GM04504 (cell line): ENCODE measurements at regions not wholly inside any gene's neighbourhood (a gene's known extent, or its start where the extent isn't known, plus 50 kb on each side); places are given as distances from the start of the nearest gene placed in this dataset.
"Not testable (repeated sequence)": the region's sequence is repeated elsewhere in the genome, so short reads cannot be mapped to it uniquely, and the experiment has no call there.

Experiments used
- DNase-seq: peaks from one replicate; pipeline ENCODE4 v3.0.0-alpha.2; 2012; ENCODE audit warnings: low read depth

- not testable (repeated sequence) for DNase-seq
These were observed 51.5 kb downstream of the VPREB1 start for GRCh38 chr22:22296047-22296446.

DNA sequence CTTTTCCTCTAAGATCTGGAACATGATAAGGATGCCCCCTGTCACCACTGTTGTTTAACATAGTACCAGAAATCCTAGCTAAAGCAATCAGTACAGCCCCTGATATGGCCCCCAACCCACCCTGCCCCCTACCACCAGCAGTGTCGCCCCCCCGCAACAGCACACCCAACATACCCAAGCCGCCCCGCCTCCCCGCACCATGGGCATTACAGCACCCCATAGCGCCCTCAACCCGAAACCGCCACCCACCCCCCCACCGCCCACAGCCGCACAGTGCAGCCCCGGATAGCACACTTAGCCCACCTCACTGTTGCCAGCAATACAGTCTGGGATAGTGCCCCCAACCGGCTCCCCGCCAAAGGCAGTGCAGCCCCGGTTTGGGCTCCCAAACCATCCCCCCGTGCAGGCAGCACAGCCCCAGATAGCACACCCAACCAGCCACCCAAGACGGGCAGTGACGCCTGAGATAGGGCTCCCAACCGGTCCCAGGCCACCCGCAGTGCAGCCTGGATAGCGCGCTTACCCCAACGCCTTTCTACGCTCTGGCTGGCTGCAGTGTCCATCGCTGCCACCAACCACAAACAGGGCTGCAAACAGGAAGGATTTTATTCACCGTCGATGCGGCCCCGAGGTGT, 52.7 kb downstream of the VPREB1 start:
- DNase-seq: peak; percentile 3

DNA sequence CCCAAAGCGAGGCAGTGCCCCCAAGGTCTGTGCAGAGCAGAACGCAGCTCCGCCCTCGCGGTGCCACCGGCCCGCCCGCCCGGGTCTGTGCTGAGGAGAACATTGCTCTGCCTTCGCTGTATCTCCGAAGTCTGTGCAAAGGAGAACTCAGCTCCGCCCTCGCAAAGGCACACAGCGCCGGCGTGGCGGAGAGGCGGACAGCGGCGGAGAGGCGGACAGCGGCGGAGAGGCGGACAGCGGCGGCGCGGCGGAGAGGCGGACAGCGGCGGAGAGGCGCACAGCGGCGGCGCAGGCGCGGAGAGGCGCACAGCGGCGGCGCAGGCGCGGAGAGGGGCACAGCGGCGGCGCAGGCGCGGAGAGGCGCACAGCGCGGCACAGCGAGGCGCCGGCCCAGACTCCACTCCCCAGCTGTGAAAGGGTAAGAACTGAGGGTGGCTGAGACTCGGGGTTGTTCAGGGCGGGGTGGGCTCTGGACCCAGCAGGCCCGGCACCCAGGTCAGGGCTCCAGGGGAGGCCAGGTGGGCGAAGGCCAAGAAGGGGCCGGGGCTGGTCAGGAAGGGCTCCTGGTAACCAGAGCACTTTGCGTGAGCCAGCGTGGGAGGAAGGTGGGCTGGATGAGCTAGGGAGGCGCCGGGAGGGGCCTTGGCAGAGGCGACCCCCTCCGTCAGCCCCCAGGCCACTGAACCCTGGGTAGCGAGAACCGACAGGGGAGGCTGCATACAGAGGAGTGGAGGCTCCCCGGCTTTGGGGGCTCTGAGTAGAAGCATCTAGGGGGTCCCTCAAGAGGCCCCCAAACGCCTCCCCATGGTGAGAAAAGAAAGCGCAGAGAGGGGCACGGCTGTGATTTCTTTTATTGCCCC, 53.4 kb downstream of the VPREB1 start:
- DNase-seq: peak; percentile 22

- not testable (repeated sequence) for DNase-seq
These were observed 54.0 kb downstream of the VPREB1 start for GRCh38 chr22:22298654-22299009.

- DNase-seq: not testable (repeated sequence)
These were observed 55.9 kb downstream of the VPREB1 start for GRCh38 chr22:22300511-22300910.

DNA sequence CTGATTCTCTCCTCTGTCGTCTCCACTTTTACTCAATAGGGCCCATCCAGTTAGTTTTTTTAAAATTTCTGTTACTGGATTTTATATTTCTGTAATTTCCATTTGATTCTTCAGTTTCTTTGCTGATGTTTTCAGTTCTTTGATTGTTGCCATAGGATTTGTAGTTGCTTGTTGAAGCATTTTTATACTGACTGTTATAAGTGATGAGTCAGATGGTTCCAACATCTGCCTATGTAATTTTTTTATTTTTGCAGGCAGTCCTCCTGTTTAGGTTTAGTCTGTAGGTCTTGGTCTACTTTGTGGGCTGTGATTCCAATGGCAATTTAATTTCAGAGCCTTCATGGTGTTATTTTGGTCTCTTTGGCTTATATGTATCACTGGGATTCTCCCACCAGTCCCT, 56.4 kb downstream of the VPREB1 start:
- not testable (repeated sequence) for DNase-seq

GRCh38 chr22:22316589-22316988, 72.0 kb downstream of the VPREB1 start:
- no peak for DNase-seq

GRCh38 chr22:22318723-22319465, 74.3 kb downstream of the VPREB1 start:
- no peak for DNase-seq

DNA sequence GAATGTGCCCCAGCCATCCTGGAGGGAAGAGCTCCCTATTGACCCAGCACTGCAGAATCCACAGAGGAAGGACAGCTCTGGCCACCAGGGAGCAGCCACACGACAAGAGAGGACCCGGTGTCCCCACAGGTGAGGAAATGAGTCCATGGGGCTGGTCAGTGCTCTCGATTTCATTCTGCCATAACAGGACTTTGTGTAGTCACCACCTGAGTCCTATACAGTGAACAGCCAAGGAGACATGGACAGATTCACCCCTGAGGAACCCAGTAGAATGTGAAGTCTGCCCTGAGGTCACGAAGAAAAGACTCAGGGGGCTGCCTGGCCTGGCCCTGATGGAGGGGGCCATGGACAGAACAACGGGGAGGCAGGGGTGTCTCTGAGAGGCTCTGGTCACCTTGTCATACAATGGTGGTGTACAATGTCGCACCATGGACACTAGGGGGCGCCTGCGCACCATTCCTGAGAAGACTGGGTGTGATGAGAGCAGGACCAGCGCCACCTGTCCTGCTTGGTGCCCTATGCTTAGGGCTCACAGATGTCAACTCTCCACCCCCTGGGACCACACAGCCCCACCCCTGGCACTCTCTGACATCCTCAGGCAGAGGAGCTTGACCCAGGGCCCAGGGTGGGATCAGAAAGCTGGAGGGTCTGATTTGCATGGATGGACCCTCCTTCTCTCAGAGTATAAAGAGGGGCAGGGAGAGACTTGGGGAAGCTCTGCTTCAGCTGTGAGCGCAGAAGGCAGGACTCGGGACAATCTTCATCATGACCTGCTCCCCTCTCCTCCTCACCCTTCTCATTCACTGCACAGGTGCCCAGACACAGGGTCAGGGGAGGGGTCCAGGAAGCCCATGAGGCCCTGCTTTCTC, 77.4 kb downstream of the VPREB1 start:
- peak; percentile 25 for DNase-seq

DNA sequence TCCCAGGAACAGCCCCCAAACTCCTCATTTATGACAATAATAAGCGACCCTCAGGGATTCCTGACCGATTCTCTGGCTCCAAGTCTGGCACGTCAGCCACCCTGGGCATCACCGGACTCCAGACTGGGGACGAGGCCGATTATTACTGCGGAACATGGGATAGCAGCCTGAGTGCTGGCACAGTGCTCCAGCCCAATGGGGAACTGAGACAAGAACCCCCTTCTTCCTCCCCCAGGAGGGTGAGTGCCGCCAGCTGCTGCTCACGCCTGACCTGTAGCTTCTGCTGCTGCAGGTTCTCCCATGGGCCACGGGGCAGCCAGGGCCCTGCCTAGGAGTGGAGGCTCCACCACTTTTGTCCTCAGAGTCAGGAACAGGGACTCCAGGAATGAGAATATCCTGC, 78.2 kb downstream of the VPREB1 start:
- DNase-seq: no peak

- no peak for DNase-seq
These were observed 83.1 kb downstream of the VPREB1 start for GRCh38 chr22:22327723-22328122.

- DNase-seq: no peak
These were observed 85.2 kb downstream of the VPREB1 start for GRCh38 chr22:22329792-22330191.

DNA sequence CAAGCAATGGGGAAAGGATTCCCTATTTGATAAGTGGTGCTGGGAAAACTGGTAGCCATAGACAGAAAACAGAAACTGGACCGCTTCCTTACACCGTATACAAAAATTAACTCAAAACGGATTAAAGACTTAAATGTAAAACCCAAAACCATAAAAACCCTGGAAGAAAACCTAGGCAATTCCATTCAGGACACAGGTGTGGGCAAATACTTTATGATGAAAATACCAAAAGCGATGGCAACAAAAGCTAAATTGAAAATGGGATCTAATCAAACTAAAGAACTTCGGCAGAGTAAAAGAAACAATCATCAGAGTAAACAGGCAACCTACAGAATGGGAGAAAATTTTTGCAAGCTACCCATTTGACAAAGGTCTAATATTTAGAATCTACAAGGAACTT, 91.1 kb downstream of the VPREB1 start:
- not testable (repeated sequence) for DNase-seq

- DNase-seq: not testable (repeated sequence)
These were observed 91.7 kb downstream of the VPREB1 start for GRCh38 chr22:22336333-22336732.

DNA sequence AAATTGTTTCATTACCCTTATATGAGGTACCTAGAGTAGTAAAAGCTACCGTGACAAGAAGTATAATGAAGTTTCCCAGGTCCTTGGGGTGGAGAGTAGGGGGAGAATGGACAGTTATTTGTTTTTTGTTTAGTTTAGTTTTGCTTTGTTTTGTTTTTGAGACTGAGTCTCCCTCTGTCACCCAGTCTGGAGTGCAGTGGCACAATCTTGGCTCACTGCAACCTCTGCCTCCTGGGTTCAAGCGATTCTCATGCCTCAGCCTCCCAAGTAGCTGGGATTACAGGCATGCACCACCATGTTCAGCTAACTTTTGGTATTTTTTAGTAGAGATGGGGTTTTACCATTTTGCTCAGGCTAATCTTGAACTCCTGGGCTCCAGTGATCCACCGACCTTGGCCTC, 94.2 kb downstream of the VPREB1 start:
- DNase-seq: not testable (repeated sequence)

DNA sequence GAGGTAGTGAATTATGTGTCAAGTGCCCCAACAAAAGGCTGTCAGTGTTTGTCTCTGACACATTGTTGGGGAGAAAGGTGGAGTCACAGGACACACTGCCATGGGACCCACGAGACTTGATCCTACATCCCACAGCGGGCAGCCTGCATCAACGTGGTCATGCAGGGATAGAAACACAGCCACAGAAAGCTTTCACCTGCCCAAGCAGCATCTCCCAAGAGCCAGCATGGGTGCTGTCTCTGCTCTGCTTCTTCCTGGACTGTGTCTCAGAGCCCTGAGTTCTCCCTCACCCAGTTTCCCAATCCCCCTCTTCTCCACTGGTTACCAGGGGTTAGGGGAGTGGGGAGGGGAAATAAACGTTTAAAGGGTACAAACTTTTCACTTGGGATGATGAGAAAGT, 97.2 kb downstream of the VPREB1 start:
- no peak for DNase-seq

- no peak for DNase-seq
These were observed 98.4 kb downstream of the VPREB1 start for GRCh38 chr22:22342697-22343580.

DNA sequence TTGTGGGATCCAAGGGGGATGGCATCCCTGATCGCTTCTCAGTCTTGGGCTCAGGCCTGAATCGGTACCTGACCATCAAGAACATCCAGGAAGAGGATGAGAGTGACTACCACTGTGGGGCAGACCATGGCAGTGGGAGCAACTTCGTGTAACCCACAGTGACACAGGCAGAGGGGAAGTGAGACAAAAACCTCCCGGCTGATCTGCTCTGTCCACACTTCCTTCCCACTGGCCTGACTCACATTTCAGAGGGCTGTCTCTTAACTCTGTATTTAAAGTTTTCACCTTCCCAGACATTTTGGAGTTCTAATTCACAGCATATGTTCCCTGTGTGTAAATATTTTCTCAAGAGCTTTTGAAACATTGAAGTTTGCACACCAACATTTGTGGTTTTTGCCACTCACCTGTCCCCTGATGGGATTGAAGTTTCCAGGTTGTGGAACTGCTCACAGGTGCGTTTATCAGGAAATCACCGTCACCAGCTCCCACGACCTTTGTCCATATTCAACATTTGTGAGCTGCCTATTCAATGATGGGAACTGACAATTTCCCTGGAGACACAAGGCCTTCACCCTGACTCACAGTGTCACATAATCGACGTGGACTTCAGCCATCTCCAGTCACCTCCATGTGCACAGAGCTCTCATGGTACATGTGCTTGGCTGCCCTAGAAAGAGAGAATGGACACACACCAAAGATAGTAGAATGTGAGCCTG, 99.2 kb downstream of the VPREB1 start:
- no peak for DNase-seq

DNA sequence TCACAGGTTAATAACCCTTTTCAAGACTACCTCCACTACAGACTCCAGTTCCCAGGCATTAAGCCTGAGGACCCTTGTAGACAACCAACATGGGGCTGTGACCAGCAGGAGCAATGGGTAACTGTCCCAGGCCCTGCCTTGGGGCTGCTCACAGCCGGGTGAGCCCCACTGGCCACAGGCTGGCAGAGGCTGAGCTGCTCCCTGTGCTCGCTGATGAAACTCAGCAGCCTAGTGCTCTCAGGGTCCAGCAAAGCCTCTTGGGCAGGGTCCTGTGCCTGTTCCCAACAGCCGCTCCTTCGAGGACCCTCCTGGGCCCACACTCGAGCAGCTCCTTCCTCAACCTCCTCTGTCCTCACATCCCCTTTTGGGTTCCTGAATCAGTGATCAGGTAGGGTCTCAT, 99.8 kb downstream of the VPREB1 start:
- no peak for DNase-seq

- no peak for DNase-seq
These were observed 101.2 kb downstream of the VPREB1 start for GRCh38 chr22:22345781-22346180.
